Right atrium auricular region (tissue), 2 donors: ENCODE measurements at regions not wholly inside any gene's neighbourhood (a gene's known extent, or its start where the extent isn't known, plus 50 kb on each side); places are given as distances from the start of the nearest gene placed in this dataset.

Experiments used
- DNase-seq: peaks from one replicate; pipeline ENCODE4 v3.0.0-alpha.2; 2019; ENCODE audit warnings: low spot score
- H3K27ac ChIP-seq, 2 donors: fragments of 200-600 bp; sonication (generic); 1 replicate in 1 of 2; 2 replicates in 1 of 2; pipeline ENCODE4 v1.5.1; 2016 to 2019
- H3K27me3 ChIP-seq, 2 donors: fragments of 200-600 bp; sonication (generic); one replicate each; pipeline versions ENCODE4 v1.5.1 to v1.6.0; 2017 to 2019
- H3K36me3 ChIP-seq: fragments of 200-600 bp; sonication (generic); one replicate; pipeline ENCODE4 v1.5.1; 2016
- H3K4me1 ChIP-seq, 2 donors: fragments of 200-600 bp; sonication (generic); one replicate each; pipeline versions ENCODE4 v1.5.1 to v1.6.0; 2017 to 2019
- H3K4me3 ChIP-seq, 2 donors: fragments of 200-600 bp; sonication (generic); 1 replicate in 1 of 2; 2 replicates in 1 of 2; pipeline ENCODE4 v1.5.1; 2017 to 2019; ENCODE audit warnings: mild to moderate bottlenecking in 1 of 2, moderate library complexity in 1 of 2
- H3K9me3 ChIP-seq, 2 donors: fragments of 200-600 bp; sonication (generic); one replicate each; pipeline ENCODE4 v1.5.1; 2019
- CTCF ChIP-seq, 2 donors: fragments of 200-600 bp; sonication (generic); IDR thresholded peaks; one replicate each; pipeline ENCODE4 v1.5.1; 2019; ENCODE audit warnings: antibody characterized with exemption in 2 of 2

GRCh38 chr5:34570143-34570542, 86.0 kb upstream of the RAI14 start:
- Histone ChIP-seq H3K9me3 (no peaks in the 10 kb centered on the region), H3K27me3 (no peaks in the 10 kb centered on the region)
- no peak for TF ChIP-seq CTCF (IDR thresholded peaks at IDR 0.05)

GRCh38 chr5:34570721-34571676, 85.1 kb upstream of the RAI14 start:
- H3K27me3 ChIP-seq = no peaks in the 10 kb centered on the region
- H3K36me3 ChIP-seq = no peaks in the 10 kb centered on the region
- no peak for TF ChIP-seq CTCF (IDR thresholded peaks at IDR 0.05)
- no peaks in the 10 kb centered on the region for H3K4me1 ChIP-seq
- no peak for DNase-seq
- no peak overlapping the region for H3K4me3 ChIP-seq
- no peaks in the 10 kb centered on the region for H3K9me3 ChIP-seq
- H3K27ac ChIP-seq = no peak overlapping the region

More at GRCh38 chr5:34570143-34570542, 86.0 kb upstream of the RAI14 start:
- no peaks in the 10 kb centered on the region for H3K36me3 ChIP-seq
- H3K4me3 ChIP-seq = no peak overlapping the region
- H3K4me1 ChIP-seq = no peaks in the 10 kb centered on the region
- H3K27ac ChIP-seq = no peak overlapping the region
- DNase-seq = no peak

GRCh38 chr5:34571677-34572041, 84.5 kb upstream of the RAI14 start:
- H3K27me3 ChIP-seq = no peaks in the 10 kb centered on the region
- TF ChIP-seq CTCF (IDR thresholded peaks at IDR 0.05) = no peak
- no peak overlapping the region for H3K4me3 ChIP-seq
- no peak for DNase-seq
- no peaks in the 10 kb centered on the region for H3K9me3 ChIP-seq
- no peak overlapping the region for H3K27ac ChIP-seq
- H3K4me1 ChIP-seq = no peaks in the 10 kb centered on the region
- H3K36me3 ChIP-seq = no peaks in the 10 kb centered on the region

GRCh38 chr5:34574936-34575467, 81.1 kb upstream of the RAI14 start:
- TF ChIP-seq CTCF (IDR thresholded peaks at IDR 0.05) = no peak
- H3K36me3 ChIP-seq = no peaks in the 10 kb centered on the region
- no peak overlapping the region for H3K27ac ChIP-seq
- H3K4me1 ChIP-seq = no peaks in the 10 kb centered on the region
- H3K9me3 ChIP-seq = no peaks in the 10 kb centered on the region
- no peak overlapping the region for H3K4me3 ChIP-seq
- no peak for DNase-seq
- no peaks in the 10 kb centered on the region for H3K27me3 ChIP-seq

GRCh38 chr5:34576891-34577666, 79.0 kb upstream of the RAI14 start:
- no peak for TF ChIP-seq CTCF (IDR thresholded peaks at IDR 0.05)
- H3K36me3 ChIP-seq = no peaks in the 10 kb centered on the region
- H3K4me1 ChIP-seq = no peaks in the 10 kb centered on the region
- DNase-seq = no peak
- no peak overlapping the region for H3K27ac ChIP-seq
- no peaks in the 10 kb centered on the region for H3K27me3 ChIP-seq
- H3K4me3 ChIP-seq = no peak overlapping the region
- no peaks in the 10 kb centered on the region for H3K9me3 ChIP-seq
